ENCODE measurements at regions not wholly inside any gene's neighbourhood (a gene's known extent, or its start where the extent isn't known, plus 50 kb on each side); places are given as distances from the start of the nearest gene placed in this dataset.
A peak's percentile ranks its signal among the peaks of the same experiment; 100 is the strongest.

- H3K4me3 ChIP-seq (ENCODE audit: control insufficient read depth, low read depth, low read length) = no peak overlapping the region
- no peak for TF ChIP-seq CTCF (conservative IDR thresholded peaks at IDR 0.05; ENCODE audit: control insufficient read depth, insufficient read depth, low read depth, low read length)
- no peak for DNase-seq (ENCODE audit: low read depth)
Observed at GRCh38 chr3:54062546-54062945, 59.8 kb upstream of the CACNA2D3 start.

- DNase-seq (ENCODE audit: low read depth) = peak; percentile 2
- no peak for TF ChIP-seq CTCF (conservative IDR thresholded peaks at IDR 0.05; ENCODE audit: control insufficient read depth, insufficient read depth, low read depth, low read length)
- H3K4me3 ChIP-seq (ENCODE audit: control insufficient read depth, low read depth, low read length) = no peak overlapping the region
Observed at GRCh38 chr3:54056521-54056920, 65.8 kb upstream of the CACNA2D3 start.

- TF ChIP-seq CTCF (conservative IDR thresholded peaks at IDR 0.05; ENCODE audit: control insufficient read depth, insufficient read depth, low read depth, low read length) = no peak
- H3K4me3 ChIP-seq (ENCODE audit: control insufficient read depth, low read depth, low read length) = no peak overlapping the region
- no peak for DNase-seq (ENCODE audit: low read depth)
Observed at GRCh38 chr3:54053882-54054281, 68.5 kb upstream of the CACNA2D3 start.

GRCh38 chr3:54053211-54053610 lies 69.1 kb upstream of the CACNA2D3 start:
- H3K4me3 ChIP-seq (ENCODE audit: control insufficient read depth, low read depth, low read length) = no peak overlapping the region
- no peak for DNase-seq (ENCODE audit: low read depth)
- TF ChIP-seq CTCF (conservative IDR thresholded peaks at IDR 0.05; ENCODE audit: control insufficient read depth, insufficient read depth, low read depth, low read length) = no peak

GRCh38 chr3:54047568-54047967 lies 74.8 kb upstream of the CACNA2D3 start:
- no peak overlapping the region for H3K4me3 ChIP-seq (ENCODE audit: control insufficient read depth, low read depth, low read length)
- no peak for DNase-seq (ENCODE audit: low read depth)
- no peak for TF ChIP-seq CTCF (conservative IDR thresholded peaks at IDR 0.05; ENCODE audit: control insufficient read depth, insufficient read depth, low read depth, low read length)

GRCh38 chr3:54046641-54047214 lies 75.6 kb upstream of the CACNA2D3 start:
- no peak for TF ChIP-seq CTCF (conservative IDR thresholded peaks at IDR 0.05; ENCODE audit: control insufficient read depth, insufficient read depth, low read depth, low read length)
- DNase-seq (ENCODE audit: low read depth) = peak; percentile 37
- H3K4me3 ChIP-seq (ENCODE audit: control insufficient read depth, low read depth, low read length) = no peak overlapping the region

Measured in fibroblast of mammary gland (primary cell).